ENCODE measurements at regions not wholly inside any gene's neighbourhood (a gene's known extent, or its start where the extent isn't known, plus 50 kb on each side); places are given as distances from the start of the nearest gene placed in this dataset.

DNA sequence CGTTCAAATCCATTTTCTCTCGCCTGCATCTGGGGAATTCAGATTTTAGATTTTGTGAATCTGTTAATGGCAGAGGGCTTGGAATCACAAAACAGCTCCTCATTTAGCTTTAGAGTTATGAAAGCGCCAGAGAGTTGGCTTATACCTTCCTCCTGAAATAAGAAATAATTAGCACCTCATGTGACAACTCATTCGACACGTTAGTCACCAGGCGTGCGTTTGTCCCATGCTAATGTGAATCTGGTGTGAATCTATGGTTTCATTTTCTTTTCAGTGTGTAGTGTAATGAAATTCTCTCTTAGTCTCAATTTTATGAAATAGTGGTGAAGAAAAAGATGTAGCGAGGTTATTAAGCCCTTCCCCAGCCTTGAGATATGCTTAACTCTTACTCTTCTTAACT lies 89.4 kb downstream of the EDEM1 start:
- no peak for TF ChIP-seq POLR2A (IDR thresholded peaks at IDR 0.05)
- TF ChIP-seq, protein P1, sequence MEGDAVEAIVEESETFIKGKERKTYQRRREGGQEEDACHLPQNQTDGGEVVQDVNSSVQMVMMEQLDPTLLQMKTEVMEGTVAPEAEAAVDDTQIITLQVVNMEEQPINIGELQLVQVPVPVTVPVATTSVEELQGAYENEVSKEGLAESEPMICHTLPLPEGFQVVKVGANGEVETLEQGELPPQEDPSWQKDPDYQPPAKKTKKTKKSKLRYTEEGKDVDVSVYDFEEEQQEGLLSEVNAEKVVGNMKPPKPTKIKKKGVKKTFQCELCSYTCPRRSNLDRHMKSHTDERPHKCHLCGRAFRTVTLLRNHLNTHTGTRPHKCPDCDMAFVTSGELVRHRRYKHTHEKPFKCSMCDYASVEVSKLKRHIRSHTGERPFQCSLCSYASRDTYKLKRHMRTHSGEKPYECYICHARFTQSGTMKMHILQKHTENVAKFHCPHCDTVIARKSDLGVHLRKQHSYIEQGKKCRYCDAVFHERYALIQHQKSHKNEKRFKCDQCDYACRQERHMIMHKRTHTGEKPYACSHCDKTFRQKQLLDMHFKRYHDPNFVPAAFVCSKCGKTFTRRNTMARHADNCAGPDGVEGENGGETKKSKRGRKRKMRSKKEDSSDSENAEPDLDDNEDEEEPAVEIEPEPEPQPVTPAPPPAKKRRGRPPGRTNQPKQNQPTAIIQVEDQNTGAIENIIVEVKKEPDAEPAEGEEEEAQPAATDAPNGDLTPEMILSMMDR (IDR thresholded peaks at IDR 0.05): no peak

All from Peyer's patch (tissue), 4 donors.